ENCODE measurements at regions not wholly inside any gene's neighbourhood (a gene's known extent, or its start where the extent isn't known, plus 50 kb on each side); places are given as distances from the start of the nearest gene placed in this dataset.

- H3K27ac ChIP-seq, result no peak overlapping the region
- no peaks in the 10 kb centered on the region for H3K27me3 ChIP-seq
- TF ChIP-seq POLR2AphosphoS5 (IDR thresholded peaks at IDR 0.05; ENCODE audit: insufficient read depth in 1 of 2, low read depth in 1 of 2), result no peak
- no peak for TF ChIP-seq CTCF (IDR thresholded peaks at IDR 0.05)
- TF ChIP-seq POLR2A (IDR thresholded peaks at IDR 0.05), result no peak
- H3K9me3 ChIP-seq, result no peaks in the 10 kb centered on the region
- DNase-seq (ENCODE audit: extremely low spot score in 2 of 2), result no peak
- H3K4me3 ChIP-seq, result no peak overlapping the region
- H3K36me3 ChIP-seq, result no peaks in the 10 kb centered on the region
- intact Hi-C loops (cut with DNase I), result no loop called here
- peaks cover 17% of the 10 kb centered on the region for H3K4me1 ChIP-seq
Measured at GRCh38 chr3:162365066-162365719, 868.6 kb downstream of the OTOL1 start.

- Histone ChIP-seq H3K9me3 (no peaks in the 10 kb centered on the region), H3K27me3 (no peaks in the 10 kb centered on the region), H3K4me3 (no peak overlapping the region), H3K27ac (no peak overlapping the region), H3K4me1 (peaks cover 17% of the 10 kb centered on the region), H3K36me3 (no peaks in the 10 kb centered on the region)
- no peak for DNase-seq (ENCODE audit: extremely low spot score in 2 of 2)
- TF ChIP-seq CTCF (IDR thresholded peaks at IDR 0.05) (no peak), POLR2A (IDR thresholded peaks at IDR 0.05) (no peak), POLR2AphosphoS5 (IDR thresholded peaks at IDR 0.05; ENCODE audit: insufficient read depth in 1 of 2, low read depth in 1 of 2) (no peak)
- intact Hi-C loops (cut with DNase I), result no loop called here
Measured at GRCh38 chr3:162366166-162366766, 869.7 kb downstream of the OTOL1 start.

- no peak for DNase-seq (ENCODE audit: extremely low spot score in 2 of 2)
- no peak for TF ChIP-seq CTCF (IDR thresholded peaks at IDR 0.05)
- TF ChIP-seq POLR2A (IDR thresholded peaks at IDR 0.05), result no peak
- no peak for TF ChIP-seq POLR2AphosphoS5 (IDR thresholded peaks at IDR 0.05; ENCODE audit: insufficient read depth in 1 of 2, low read depth in 1 of 2)
Measured at GRCh38 chr3:162367429-162368260, 871.0 kb downstream of the OTOL1 start.

GRCh38 chr3:162368417-162368816 is 871.8 kb downstream of the OTOL1 start:
- no peak for DNase-seq (ENCODE audit: extremely low spot score in 2 of 2)
- H3K27ac ChIP-seq, result no peak overlapping the region
- TF ChIP-seq POLR2AphosphoS5 (IDR thresholded peaks at IDR 0.05; ENCODE audit: insufficient read depth in 1 of 2, low read depth in 1 of 2), result no peak
- TF ChIP-seq CTCF (IDR thresholded peaks at IDR 0.05), result no peak
- TF ChIP-seq POLR2A (IDR thresholded peaks at IDR 0.05), result no peak
- no peak overlapping the region for H3K4me3 ChIP-seq
- intact Hi-C loops (cut with DNase I), result no loop called here
- H3K27me3 ChIP-seq, result no peaks in the 10 kb centered on the region
- peaks cover 17% of the 10 kb centered on the region for H3K4me1 ChIP-seq
- H3K9me3 ChIP-seq, result no peaks in the 10 kb centered on the region
- no peaks in the 10 kb centered on the region for H3K36me3 ChIP-seq

More at GRCh38 chr3:162367429-162368260, 871.0 kb downstream of the OTOL1 start:
- H3K27me3 ChIP-seq, result no peaks in the 10 kb centered on the region
- peaks cover 17% of the 10 kb centered on the region for H3K4me1 ChIP-seq
- no peaks in the 10 kb centered on the region for H3K9me3 ChIP-seq
- no peaks in the 10 kb centered on the region for H3K36me3 ChIP-seq
- H3K27ac ChIP-seq, result no peak overlapping the region
- intact Hi-C loops (cut with DNase I), result no loop called here
- no peak overlapping the region for H3K4me3 ChIP-seq
